ENCODE measurements at regions not wholly inside any gene's neighbourhood (a gene's known extent, or its start where the extent isn't known, plus 50 kb on each side); places are given as distances from the start of the nearest gene placed in this dataset.

- H3K27me3 ChIP-seq (ENCODE audit: insufficient read depth, low read length), result no peaks in the 10 kb centered on the region
- ATAC-seq (no peak), DNase-seq (ENCODE audit: low read depth, low spot score) (no peak)
- H3K36me3 ChIP-seq (ENCODE audit: control insufficient read depth in 1 of 2, insufficient read depth in 2 of 2, low read length in 2 of 2), result peaks cover 2 to 47% of the 10 kb centered on the region in 2 experiments; a peak in 3 of 4 replicates
- no peaks in the 10 kb centered on the region for H4K20me1 ChIP-seq (ENCODE audit: insufficient read depth)
- intact Hi-C loops (cut with micrococcal nuclease), result no loop called here
- TSS peak; percentile 1 for BruUV-seq (replicated peaks)
- H3K27ac ChIP-seq (ENCODE audit: low read depth, low read length), result peak overlapping the region; percentile 100
- no peak overlapping the region for H3K4me3 ChIP-seq (replicated peaks in 1 of 2; ENCODE audit: low read depth in 1 of 2, low read length in 2 of 2)
- no peaks in the 10 kb centered on the region for H3K9me3 ChIP-seq (ENCODE audit: control insufficient read depth in 1 of 2, insufficient read depth in 1 of 2, low read depth in 1 of 2, low read length in 2 of 2)
- ChIA-PET POLR2A (interaction anchor here (1.0 to 13.2 kb wide), 3 partner anchors 14 to 306 kb away, joined by 3 to 227 read pairs (median 3); no protein-coding TSS in a partner anchor), CTCF (interaction anchor here (1.7 kb wide), 1 partner anchor 179 kb away, joined by 3 read pairs; no protein-coding TSS in a partner anchor), RAD21 (ENCODE audit: low non-redundant PET in 1 of 2, low total read pairs in 2 of 2, uncharacterized antibody in 2 of 2, unreplicated experiment in 2 of 2) (no interaction called here)
- peaks cover 85 to 97% of the 10 kb centered on the region in 2 experiments for H3K4me1 ChIP-seq (ENCODE audit: control insufficient read depth in 1 of 2, insufficient read depth in 2 of 2, low read length in 2 of 2)
- H3K79me2 ChIP-seq (ENCODE audit: insufficient read depth, low read length), result peaks cover 96% of the 10 kb centered on the region
- H3K4me2 ChIP-seq (ENCODE audit: low read length), result peak overlapping the region; percentile 39
- H3K9me2 ChIP-seq (ENCODE audit: insufficient read depth), result no peaks in the 10 kb centered on the region
- TF ChIP-seq POLR2AphosphoS5 (IDR thresholded peaks at IDR 0.05; ENCODE audit: low read depth, low read length), result peak; percentile 71
- no peak for TF ChIP-seq MAX (IDR thresholded peaks at IDR 0.05)
- no peak for TF ChIP-seq TCF7L2 (IDR thresholded peaks at IDR 0.05; ENCODE audit: borderline replicate concordance, extremely low read depth, insufficient read depth, insufficient read length)
- peak overlapping the region; percentile 71 for H3K9ac ChIP-seq (ENCODE audit: low read length)
- H2AFZ ChIP-seq (ENCODE audit: low read depth, low read length, poor library complexity, severe bottlenecking), result no peak overlapping the region
These were observed 156.4 kb upstream of the KLF14 start for GRCh38 chr7:130890176-130891020.

- Histone ChIP-seq H3K4me3 (replicated peaks in 1 of 2; ENCODE audit: low read depth in 1 of 2, low read length in 2 of 2) (no peak overlapping the region), H3K4me2 (ENCODE audit: low read length) (peak overlapping the region; percentile 39), H3K79me2 (ENCODE audit: insufficient read depth, low read length) (peaks cover 96% of the 10 kb centered on the region), H2AFZ (ENCODE audit: low read depth, low read length, poor library complexity, severe bottlenecking) (no peak overlapping the region), H3K27ac (ENCODE audit: low read depth, low read length) (peak overlapping the region; percentile 100), H3K9ac (ENCODE audit: low read length) (peak overlapping the region; percentile 71), H4K20me1 (ENCODE audit: insufficient read depth) (no peaks in the 10 kb centered on the region), H3K9me3 (ENCODE audit: control insufficient read depth in 1 of 2, insufficient read depth in 1 of 2, low read depth in 1 of 2, low read length in 2 of 2) (no peaks in the 10 kb centered on the region), H3K9me2 (ENCODE audit: insufficient read depth) (no peaks in the 10 kb centered on the region), H3K4me1 (ENCODE audit: control insufficient read depth in 1 of 2, insufficient read depth in 2 of 2, low read length in 2 of 2) (peaks cover 85 to 97% of the 10 kb centered on the region in 2 experiments), H3K36me3 (ENCODE audit: control insufficient read depth in 1 of 2, insufficient read depth in 2 of 2, low read length in 2 of 2) (peaks cover 0 to 45% of the 10 kb centered on the region in 2 experiments; a peak in 2 of 4 replicates), H3K27me3 (ENCODE audit: insufficient read depth, low read length) (no peaks in the 10 kb centered on the region)
- TF ChIP-seq POLR2AphosphoS5 (IDR thresholded peaks at IDR 0.05; ENCODE audit: low read depth, low read length) (peak; percentile 76), POLR2A (IDR thresholded peaks at IDR 0.05; ENCODE audit: borderline replicate concordance, extremely low read depth, insufficient read depth, insufficient read length) (no peak), TCF7L2 (IDR thresholded peaks at IDR 0.05; ENCODE audit: borderline replicate concordance, extremely low read depth, insufficient read depth, insufficient read length) (peak; percentile 98), ELF1 (IDR thresholded peaks at IDR 0.05; ENCODE audit: borderline replicate concordance, low read depth) (no peak), YY1 (IDR thresholded peaks at IDR 0.05; ENCODE audit: extremely low read depth, insufficient replicate concordance, low read depth, low read length) (no peak), ZNF274 (IDR thresholded peaks at IDR 0.05; ENCODE audit: low read depth, low read length) (no peak)
- BruUV-seq (replicated peaks), result no TSS peak
- intact Hi-C loops (cut with micrococcal nuclease), result no loop called here
- CTCF ChIA-PET, result no interaction called here
- peak; percentile 5; the same call in 1 of the 2 replicates for ATAC-seq
- POLR2A ChIA-PET, result interaction anchor here (1.0 to 13.2 kb wide), 3 partner anchors 15 to 305 kb away, joined by 3 to 227 read pairs (median 3); no protein-coding TSS in a partner anchor
- DNase-seq (ENCODE audit: low read depth, low spot score), result peak; percentile 88
- RAD21 ChIA-PET (ENCODE audit: low non-redundant PET in 1 of 2, low total read pairs in 2 of 2, uncharacterized antibody in 2 of 2, unreplicated experiment in 2 of 2), result no interaction called here
These were observed 157.5 kb upstream of the KLF14 start for GRCh38 chr7:130891254-130892094.
